Left kidney (tissue), 1 donor: ENCODE measurements at regions not wholly inside any gene's neighbourhood (a gene's known extent, or its start where the extent isn't known, plus 50 kb on each side); places are given as distances from the start of the nearest gene placed in this dataset.

Experiments used
- DNase-seq: peaks from one replicate; pipeline ENCODE4 v3.0.0-alpha.2; 2013

GRCh38 chr6:40743690-40744446 lies 156.7 kb upstream of the LRFN2 start:
- no peak for DNase-seq

- DNase-seq: no peak
Observed at GRCh38 chr6:40743226-40743625, 156.1 kb upstream of the LRFN2 start.

GRCh38 chr6:40740518-40740917 lies 153.4 kb upstream of the LRFN2 start:
- no peak for DNase-seq

GRCh38 chr6:40738551-40739193 lies 151.5 kb upstream of the LRFN2 start:
- no peak for DNase-seq

- no peak for DNase-seq
Observed at GRCh38 chr6:40735521-40735920, 148.4 kb upstream of the LRFN2 start.

- no peak for DNase-seq
Observed at GRCh38 chr6:40735121-40735520, 148.0 kb upstream of the LRFN2 start.

GRCh38 chr6:40734607-40735006 lies 147.4 kb upstream of the LRFN2 start:
- no peak for DNase-seq

- DNase-seq: no peak
Observed at GRCh38 chr6:40733770-40734396, 146.7 kb upstream of the LRFN2 start.

GRCh38 chr6:40733290-40733689 lies 146.1 kb upstream of the LRFN2 start:
- no peak for DNase-seq

- DNase-seq: no peak
Observed at GRCh38 chr6:40732878-40733277, 145.7 kb upstream of the LRFN2 start.

- no peak for DNase-seq
Observed at GRCh38 chr6:40728643-40729042, 141.5 kb upstream of the LRFN2 start.

GRCh38 chr6:40727271-40727670 lies 140.1 kb upstream of the LRFN2 start:
- DNase-seq: no peak

- no peak for DNase-seq
Observed at GRCh38 chr6:40726853-40727252, 139.7 kb upstream of the LRFN2 start.

- no peak for DNase-seq
Observed at GRCh38 chr6:40725390-40725789, 138.2 kb upstream of the LRFN2 start.

- no peak for DNase-seq
Observed at GRCh38 chr6:40724886-40725285, 137.7 kb upstream of the LRFN2 start.

GRCh38 chr6:40723967-40724366 lies 136.8 kb upstream of the LRFN2 start:
- no peak for DNase-seq

GRCh38 chr6:40722553-40723258 lies 135.5 kb upstream of the LRFN2 start:
- no peak for DNase-seq

GRCh38 chr6:40722091-40722490 lies 134.9 kb upstream of the LRFN2 start:
- no peak for DNase-seq

GRCh38 chr6:40721271-40721952 lies 134.2 kb upstream of the LRFN2 start:
- no peak for DNase-seq

GRCh38 chr6:40720375-40720748 lies 133.2 kb upstream of the LRFN2 start:
- DNase-seq: no peak

- DNase-seq: no peak
Observed at GRCh38 chr6:40719671-40720374, 132.7 kb upstream of the LRFN2 start.

GRCh38 chr6:40718401-40718800 lies 131.2 kb upstream of the LRFN2 start:
- DNase-seq: no peak
